Endothelial cell of umbilical vein (primary cell): ENCODE measurements at regions not wholly inside any gene's neighbourhood (a gene's known extent, or its start where the extent isn't known, plus 50 kb on each side); places are given as distances from the start of the nearest gene placed in this dataset.

ENCODE experiments used
- CTCF ChIP-seq, 2 donors: IDR thresholded peaks; 1 replicate in 1 of 2; 2 replicates in 1 of 2; pipeline ENCODE4 v1.5.1; 2011; ENCODE audit warnings: low read length in 2 of 2, mild to moderate bottlenecking in 2 of 2, moderate library complexity in 2 of 2, control low read depth in 1 of 2, inconsistent platforms in 1 of 2, low read depth in 1 of 2; ENCODE audit not compliant: insufficient read depth in 1 of 2; ENCODE audit errors: extremely low read depth in 1 of 2
- EZH2 ChIP-seq: IDR thresholded peaks from 2 replicates; pipeline ENCODE4 v1.6.1; 2012; ENCODE audit warnings: borderline replicate concordance, low read depth, mild to moderate bottlenecking, moderate library complexity, low read length, inconsistent platforms; ENCODE audit not compliant: severe bottlenecking
- POLR2AphosphoS5 ChIP-seq: IDR thresholded peaks from 2 replicates; pipeline ENCODE4 v1.6.1; 2012; ENCODE audit warnings: low read depth, mild to moderate bottlenecking, control low read depth, low read length, moderate library complexity; ENCODE audit not compliant: insufficient read depth

GRCh38 chr5:131000289-131000688 is 164.8 kb downstream of the HINT1 start:
- TF ChIP-seq CTCF (IDR thresholded peaks at IDR 0.05; ENCODE audit: extremely low read depth in 1 of 2, insufficient read depth in 1 of 2, low read depth in 1 of 2, low read length in 2 of 2) = no peak
- no peak for TF ChIP-seq EZH2
- no peak for TF ChIP-seq POLR2AphosphoS5
